Limb (tissue), 2 donors: ENCODE measurements at regions not wholly inside any gene's neighbourhood (a gene's known extent, or its start where the extent isn't known, plus 50 kb on each side); places are given as distances from the start of the nearest gene placed in this dataset.
A peak's percentile ranks its signal among the peaks of the same experiment; 100 is the strongest.
"Not testable (repeated sequence)": the region's sequence is repeated elsewhere in the genome, so short reads cannot be mapped to it uniquely, and the experiment has no call there.

Experiments used
- DNase-seq, 2 donors: peaks; one replicate each; pipeline ENCODE4 v3.0.0-alpha.2; 2016; ENCODE audit errors: extremely low spot score in 2 of 2

DNA sequence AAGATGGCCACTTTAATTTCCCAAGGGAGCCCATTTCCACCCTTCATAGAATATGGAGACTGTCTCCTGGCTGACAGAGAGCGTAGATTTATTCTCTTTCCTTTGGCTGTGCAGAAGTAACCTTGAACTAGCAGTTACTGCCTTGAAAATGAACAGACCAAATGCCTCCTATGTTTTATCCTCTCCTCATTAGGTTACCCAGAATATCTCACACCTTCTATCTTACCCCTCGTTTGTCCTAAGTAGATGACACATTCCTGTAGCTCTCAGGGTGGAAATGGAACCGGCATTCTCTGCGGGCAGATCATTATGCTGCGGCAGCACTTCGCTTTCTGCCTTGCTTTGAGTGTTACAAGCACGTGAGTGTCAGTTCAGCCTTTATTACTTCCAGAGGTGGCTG, 336.5 kb downstream of the DCDC2C start:
- no peak for DNase-seq

DNA sequence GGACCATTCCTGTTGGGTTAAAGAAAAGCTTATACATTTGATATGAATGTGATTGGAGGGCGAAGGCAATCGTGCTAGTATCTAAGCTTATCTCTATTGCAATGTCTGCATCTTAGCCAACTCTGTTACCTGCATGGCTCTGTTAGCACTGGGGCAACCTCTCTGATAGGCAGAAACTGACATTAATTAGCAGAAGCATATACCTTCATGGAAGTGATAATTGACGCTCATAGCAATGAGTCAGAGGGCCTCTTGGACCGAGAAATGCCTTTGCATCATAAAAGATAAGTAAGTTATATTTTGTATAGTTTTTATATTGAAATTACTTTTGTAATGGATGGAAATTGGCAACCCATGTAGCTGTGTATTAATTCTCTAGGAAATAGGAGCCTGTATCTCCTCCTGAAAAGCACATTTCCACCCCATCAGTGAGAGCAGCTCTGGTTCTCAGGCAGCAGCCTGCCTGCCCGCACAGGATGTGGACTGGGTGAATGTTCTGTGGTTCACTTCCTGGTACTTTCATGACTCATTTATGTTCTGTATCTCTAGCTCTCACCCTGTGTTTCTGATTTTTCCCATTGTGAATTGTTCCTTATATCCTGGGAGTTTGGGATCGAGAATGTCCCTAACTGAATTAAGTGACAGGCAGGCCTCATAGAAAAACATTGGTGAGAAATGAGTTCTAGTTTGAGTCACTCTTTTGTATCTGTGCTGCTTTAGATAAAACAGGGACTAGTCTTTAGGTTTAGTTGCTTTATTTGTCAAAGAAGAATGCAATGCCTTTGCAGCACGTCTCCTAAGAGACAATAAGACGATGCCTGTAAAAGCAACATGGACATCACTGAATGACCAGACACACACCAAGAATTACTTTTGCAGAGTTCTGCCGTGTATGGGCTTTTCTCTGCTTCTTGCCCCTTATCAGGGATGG, 344.9 kb downstream of the DCDC2C start:
- DNase-seq: no peak

DNA sequence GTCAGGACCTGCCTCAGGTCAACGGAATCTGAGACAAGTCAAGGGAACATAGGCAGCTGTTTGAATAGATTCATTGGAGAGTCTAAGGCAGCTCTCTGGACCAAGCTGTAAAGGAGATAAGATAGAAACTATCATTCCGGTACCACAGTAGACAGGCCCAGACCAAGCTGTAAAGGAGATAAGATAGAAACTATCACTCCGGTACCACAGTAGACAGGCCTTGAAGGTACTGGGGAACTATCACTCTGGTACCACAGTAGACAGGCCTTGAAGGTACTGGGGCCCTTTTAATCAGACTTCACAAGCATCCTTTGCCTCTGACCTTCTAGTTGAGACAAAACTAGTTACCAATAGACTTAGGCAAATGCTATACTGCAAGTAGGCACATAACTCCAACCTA, 346.1 kb downstream of the DCDC2C start:
- no peak for DNase-seq

DNA sequence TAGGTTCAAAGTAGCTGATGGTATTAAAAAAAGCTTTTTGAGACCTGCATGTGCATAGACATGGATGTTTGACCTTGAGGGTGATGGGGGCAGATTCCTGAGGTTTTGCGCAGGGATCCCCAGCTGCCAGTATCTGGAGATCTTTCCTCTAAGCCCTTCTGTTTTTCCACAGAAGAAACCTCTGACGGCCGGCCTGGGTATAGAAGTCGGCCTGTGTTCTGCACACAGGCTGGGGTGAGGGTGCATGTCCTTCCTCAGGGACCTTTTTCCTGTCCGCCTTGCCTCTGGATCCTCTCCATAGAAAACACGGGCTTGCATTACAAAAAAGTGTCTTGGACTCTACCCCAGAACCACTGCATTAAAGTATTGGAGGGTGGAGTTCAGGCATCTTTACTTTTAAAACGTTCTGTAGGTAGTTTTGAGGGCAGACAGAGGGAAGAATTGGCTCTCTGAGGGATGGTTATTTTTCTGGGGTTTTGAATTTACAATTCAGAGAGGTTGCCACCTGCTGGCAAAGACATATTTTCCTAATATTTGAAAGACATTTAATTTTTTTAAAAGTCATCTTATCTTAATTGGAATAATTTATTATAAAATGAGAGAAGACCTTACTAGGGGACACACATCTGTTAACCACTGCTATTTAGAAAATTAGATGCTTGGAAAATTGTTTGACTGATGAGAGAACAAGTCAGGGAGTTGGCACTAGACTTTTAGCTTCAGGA, 350.6 kb downstream of the DCDC2C start:
- DNase-seq: no peak

DNA sequence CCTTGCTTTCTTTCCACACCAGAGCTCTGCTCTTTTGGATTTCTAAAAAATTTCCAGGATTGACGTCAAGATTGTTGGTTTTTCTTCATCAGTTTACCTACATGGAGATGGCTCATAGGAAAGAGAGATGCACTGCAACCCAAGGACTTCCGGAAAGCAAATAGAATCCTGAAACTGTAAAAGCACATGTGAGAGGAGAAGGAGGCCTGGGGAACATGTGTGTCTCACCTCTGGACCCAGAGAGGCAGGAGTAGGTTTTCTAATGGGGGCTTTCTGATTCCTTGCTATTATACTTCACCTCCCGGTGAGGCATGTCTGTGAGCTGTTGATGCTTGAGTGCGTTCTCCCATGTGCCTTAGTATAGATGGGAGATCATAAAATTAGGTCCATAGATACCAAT, 362.8 kb downstream of the DCDC2C start:
- no peak for DNase-seq

DNA sequence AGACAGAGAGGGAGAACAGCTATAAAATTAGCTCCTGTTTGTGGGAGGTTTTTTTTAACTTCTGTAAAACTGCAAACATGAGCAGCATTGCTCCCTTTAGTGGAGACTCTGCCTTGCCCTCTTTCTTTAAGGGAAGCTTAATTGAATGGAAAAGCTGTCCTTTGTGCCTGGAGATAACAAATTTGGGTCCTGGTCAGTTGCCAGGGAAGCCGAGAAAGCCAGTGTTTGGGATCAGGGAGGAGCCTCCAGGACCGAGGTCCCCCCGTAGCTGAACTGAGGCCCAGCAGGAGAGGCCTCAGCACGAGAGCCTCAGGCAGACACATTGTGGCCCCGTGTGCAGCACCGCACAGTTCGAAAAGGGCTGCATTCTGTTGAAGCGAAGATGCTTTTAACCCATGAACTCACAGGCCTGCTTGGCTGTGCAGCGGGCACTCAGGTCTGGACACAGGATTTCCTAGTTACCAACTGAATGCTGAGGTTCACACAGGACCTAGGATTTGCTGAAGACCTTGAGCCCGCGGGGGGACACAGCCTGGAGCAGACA, 369.7 kb downstream of the DCDC2C start:
- DNase-seq: no peak

DNA sequence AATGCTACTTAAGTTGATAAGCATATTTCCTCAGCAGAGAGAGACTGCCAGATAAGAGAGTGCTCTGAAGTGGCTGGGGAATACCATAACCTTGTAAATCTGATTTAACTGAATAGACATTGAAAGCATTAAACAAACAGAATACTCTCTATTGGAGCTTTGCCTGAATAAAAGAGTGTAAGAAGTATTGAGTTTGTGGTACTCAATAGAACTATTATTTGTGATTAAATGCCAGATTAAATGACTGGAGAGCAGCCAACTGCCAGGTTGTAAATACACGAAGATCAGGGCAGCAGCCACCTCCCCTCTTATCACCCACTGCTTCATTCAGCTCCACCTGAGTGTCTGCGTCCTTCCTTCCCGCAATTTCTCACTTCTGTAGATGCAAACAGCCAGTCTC, 373.6 kb downstream of the DCDC2C start:
- DNase-seq: no peak

DNA sequence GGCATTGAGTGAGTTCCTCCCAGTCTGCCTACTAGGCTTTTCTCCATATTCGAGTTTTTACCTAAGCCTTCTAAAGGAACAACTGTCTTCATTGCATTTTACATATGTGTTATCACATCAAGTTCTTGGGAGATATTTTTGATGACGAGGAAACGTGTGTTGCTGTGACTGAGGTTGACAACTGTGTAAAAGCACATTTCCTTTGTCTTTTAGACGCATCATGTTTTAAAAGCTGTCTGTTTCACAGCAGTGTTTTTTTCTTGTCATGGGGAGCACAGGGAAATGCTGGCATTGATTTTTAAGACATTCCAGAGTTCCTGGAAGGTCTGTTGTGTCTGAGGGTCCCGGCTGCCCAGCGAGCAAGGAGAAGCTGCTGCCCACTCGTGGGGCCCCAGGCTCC, 381.8 kb downstream of the DCDC2C start:
- DNase-seq: no peak

DNA sequence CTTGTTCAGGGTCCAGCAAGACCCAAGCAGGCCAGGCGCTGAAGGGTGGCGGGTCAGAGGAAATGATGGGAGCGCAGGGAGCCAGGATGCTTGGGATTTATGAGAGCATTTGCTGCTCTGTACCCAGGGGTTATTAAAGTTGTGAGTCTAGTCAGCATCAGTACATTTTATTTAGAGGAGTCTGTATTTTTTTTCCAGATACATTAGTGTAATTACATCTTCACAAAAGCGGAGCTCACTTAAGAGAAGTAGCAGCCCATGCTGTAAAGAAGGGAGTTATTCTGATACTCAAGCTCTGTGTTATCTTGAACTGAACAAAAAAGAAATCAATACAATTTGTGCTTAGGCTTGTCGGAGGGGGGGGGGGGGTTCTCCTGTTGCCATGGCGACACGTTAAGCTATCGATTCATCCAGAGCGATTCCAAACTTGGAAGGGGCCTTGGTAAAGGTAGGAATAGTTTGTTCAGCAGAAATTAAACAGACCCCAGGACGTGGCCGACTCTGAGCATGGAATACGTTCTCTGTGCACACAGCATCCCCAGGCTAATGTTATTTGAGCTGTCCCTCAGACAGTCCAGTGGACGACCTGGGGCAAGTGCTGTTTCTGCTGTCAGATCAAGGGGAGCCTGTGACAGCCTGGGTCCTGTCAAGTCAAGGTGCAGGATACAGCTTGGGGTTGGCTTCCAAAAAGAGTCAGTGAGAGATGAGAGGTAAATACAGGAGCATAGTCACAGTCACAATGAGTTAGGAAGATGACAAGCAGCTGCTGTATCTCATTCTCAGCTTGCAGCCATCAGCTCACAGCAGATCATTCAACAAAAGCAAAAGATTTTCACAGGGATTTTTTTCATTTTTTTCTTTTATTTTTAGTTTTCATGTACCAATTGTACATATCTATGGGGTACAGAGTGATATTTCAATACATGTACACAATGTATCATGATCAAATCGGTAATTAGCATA, 387.6 kb downstream of the DCDC2C start:
- no peak for DNase-seq

DNA sequence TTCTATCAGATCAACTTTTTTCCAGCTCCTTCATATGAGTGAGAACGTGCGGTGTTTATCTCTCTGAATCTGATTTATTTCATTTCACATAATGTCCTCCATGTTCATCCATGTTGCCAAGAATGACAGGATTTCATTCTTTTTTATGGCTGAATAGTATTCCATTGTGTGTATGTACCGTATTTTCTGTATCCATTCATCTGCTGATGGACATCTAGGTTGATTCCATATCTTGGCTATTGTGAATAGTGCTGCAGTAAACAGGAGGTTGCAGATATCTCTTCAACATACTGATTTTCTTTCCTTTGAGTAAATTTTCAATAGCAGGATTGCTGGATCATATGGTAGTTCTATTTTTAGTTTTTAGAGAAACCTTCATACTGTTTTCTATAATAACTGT, 388.5 kb downstream of the DCDC2C start:
- DNase-seq: no peak

DNA sequence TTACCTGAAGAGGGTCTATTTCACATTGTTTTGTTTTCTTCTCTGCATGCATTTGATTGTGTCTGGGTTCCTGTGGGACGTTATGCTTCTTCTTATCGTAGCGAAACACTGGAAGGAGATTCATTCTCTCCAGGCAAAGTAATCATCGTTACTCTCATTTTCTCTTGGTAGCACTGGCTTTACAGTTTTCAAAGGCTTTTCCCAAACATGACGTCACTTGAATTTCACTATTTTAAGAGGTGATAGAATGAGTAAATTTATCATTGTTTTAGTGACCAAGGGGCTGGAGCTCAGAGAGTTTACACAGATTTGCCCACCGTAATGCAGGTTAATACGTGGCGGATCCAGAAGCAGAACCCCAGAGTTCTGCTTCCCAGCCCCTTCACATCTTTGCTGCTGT, 391.4 kb downstream of the DCDC2C start:
- DNase-seq: no peak

DNA sequence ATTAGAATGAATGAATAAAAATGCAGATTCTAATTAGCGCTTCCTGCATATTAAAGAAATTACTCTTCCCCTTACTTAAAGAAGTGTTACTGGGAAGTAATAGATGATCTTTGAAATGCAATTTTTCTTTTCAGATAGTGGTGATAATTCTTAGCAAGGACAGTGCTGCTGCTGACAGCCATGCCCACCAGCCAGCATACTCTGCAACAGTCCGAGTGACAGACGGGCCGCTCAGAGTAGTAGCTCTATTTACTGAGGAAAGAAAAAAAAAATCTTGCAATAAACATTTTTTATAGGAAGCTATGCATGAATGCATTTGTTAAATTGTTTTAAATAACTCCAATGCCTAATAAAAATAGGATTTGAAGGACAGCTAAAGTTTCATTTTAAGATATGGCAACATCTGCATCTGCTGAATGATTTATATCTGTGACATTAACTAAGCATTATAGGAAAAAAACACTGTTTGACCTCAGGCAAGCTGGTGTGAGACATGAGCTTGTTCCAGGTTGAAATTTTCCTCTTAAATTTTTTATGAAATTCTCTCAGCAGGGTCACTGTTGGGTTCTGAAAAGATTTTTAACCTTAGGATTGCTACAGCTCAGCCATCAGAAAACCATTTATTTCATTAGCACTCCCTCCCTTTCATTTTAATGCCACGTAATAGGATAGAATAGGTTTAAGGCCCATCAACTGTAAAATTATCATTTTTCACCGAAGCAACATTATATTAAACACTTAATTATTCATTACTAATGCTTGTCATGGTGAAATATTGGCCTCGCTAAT, 393.8 kb downstream of the DCDC2C start:
- no peak for DNase-seq

DNA sequence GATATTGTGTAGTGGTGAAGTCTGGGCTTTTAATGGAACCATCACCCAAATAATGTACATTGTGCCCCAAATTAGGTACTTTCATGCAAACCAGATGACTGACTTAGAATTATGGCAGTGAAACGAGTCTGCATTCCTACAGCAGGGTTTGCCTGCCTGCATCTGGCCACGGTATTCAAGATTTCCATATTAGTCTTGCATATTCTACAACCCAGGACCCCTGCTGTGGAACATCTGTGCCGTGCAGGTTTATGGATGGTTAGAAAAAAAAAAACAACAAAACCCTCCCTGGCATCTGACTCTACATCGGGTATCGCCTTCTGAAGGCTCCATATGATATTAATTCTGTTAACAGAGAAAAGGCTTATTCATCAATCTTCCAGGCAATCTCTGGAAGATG, 394.8 kb downstream of the DCDC2C start:
- peak in 1 of 2 donors; percentile 16 for DNase-seq

DNA sequence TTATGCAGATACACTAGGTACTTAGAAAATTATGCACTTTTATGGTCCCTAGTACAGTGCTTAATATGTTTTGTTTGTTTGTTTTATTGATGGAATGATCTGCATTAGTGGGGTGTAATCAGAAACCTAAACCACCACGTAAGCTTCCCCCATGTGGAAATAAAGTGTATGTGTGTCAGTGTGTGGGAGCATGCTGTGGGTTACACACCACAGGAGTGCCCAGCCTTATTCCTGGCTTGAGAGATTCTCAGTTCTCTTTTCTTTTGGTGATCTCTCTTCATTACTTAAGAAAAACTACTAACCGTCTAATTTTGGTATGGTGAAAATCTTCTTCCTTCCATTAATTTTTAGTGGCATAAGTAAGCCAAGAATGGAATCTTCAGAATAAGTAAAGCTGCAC, 398.6 kb downstream of the DCDC2C start:
- no peak for DNase-seq

DNA sequence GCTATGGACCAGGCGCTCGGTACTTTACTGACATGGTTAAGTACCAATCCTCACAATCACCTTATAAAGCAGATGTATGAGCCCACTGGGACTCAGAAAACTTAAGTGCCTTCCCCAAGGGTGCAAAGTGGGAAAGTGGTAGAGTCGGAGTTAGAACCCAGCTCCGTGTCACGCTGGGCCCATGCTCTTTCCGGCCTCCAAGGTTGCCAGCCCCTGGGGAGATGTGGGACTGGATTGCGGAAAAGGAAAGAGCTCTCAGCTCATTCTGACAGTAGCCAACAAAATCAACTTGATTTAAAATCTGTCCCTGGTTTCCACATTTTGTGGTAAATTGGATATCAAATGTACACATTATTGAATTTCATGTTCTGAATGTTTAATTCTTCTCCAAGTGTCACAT, 403.8 kb downstream of the DCDC2C start:
- DNase-seq: no peak

DNA sequence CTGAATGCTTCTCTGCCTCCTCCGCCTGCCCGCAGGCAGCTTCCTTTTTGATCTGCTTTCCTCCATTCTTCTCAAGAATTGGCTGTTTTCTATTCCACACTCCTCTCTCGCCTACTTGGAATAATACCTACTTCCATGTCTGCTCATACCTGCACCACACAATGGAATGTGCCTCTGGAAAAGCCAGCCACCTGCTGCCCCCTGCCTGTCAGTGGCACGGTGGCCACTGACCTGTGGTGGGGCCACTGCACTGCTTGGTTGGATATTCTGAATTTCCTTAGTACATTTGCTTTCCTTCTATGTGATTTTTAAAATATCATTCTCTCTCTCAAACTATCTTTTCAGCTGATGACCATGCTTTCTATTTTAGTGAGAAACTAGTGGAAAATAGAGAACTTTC, 406.9 kb downstream of the DCDC2C start:
- no peak for DNase-seq

DNA sequence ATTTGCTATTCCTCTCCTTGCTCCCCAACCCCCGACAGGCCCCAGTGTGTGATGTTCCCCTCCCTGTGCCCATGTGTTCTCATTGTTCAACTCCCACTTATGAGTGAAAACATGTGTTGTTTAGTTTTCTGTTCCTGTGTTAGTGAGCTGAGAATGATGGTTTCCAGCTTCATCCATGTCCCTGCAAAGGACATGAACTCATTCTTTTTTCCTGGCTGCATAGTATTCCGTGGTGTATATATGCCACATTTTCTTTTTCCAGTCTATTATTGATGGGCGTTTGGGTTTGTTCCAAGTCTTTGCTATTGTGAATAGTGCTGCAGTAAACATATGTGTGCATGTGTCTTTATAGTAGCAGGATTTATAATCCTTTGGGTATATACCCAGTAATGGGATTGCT, 412.1 kb downstream of the DCDC2C start:
- not testable (repeated sequence) for DNase-seq

DNA sequence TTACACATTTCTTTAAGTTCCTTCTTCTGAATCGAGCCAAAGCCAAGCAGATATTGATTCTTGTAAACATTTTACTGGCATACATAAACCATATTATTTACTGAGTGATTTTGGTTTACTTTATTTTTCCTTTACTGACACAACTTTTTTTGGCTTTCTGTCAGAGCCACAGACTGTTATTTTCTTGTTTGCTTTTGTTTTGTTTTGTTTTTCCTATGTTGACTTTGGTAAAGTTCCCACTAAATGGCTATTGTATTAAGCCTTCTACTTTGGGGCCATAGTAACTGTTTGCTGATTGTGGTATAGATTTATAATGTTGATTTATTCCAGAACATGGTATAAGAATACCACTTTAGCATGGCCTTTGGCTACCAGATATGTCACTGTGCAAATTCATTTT, 419.4 kb downstream of the DCDC2C start:
- no peak for DNase-seq

DNA sequence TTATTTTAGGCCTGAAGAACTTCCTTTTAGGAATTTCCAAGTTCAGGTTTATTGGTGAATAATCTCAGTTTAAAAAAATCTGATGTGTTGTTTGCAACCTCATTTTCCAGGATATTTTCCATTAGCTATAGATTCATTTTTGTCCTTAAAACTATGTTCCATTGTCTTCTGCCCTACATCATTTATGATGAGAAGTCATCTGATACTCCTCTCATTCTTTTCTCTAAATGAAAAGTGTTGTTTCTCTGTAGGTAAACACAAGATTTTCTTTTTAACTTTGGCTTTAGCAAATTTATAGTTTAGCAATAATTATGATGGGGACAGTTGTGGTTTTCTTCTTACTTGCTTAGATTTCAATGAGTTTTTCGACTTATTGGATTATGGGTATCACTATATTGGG, 427.3 kb downstream of the DCDC2C start:
- no peak for DNase-seq
